Ovary (tissue), 3 donors: ENCODE measurements at regions not wholly inside any gene's neighbourhood (a gene's known extent, or its start where the extent isn't known, plus 50 kb on each side); places are given as distances from the start of the nearest gene placed in this dataset.

Experiments used
- CTCF ChIP-seq, 3 donors: fragments of 450-650 bp in 2 of 3; fragments of 200-600 bp in 1 of 3; IDR thresholded peaks; one replicate each; pipeline versions ENCODE4 v1.5.1 to v1.8.0; 2016 to 2022; ENCODE audit warnings: antibody characterized with exemption in 3 of 3, mild to moderate bottlenecking in 1 of 3
- POLR2A ChIP-seq: fragments of 450-650 bp; IDR thresholded peaks from one replicate; pipeline ENCODE4 v1.6.1; 2017; ENCODE audit warnings: antibody characterized with exemption, mild to moderate bottlenecking, moderate library complexity
- donor health status: DM: no; HTN: no; CAD: no.

GRCh38 chr11:15446929-15447328 is 332.2 kb downstream of the INSC start:
- TF ChIP-seq CTCF (IDR thresholded peaks at IDR 0.05) = no peak
- no peak for TF ChIP-seq POLR2A
